Colonic mucosa (tissue), 4 donors: ENCODE measurements at regions not wholly inside any gene's neighbourhood (a gene's known extent, or its start where the extent isn't known, plus 50 kb on each side); places are given as distances from the start of the nearest gene placed in this dataset.

Source experiments
- DNase-seq: peaks from one replicate; pipeline ENCODE4 v3.0.0-alpha.2; 2020
- H3K27ac ChIP-seq: fragments of 200-600 bp; one replicate; pipeline ENCODE4 v1.8.0; 2021
- H3K27me3 ChIP-seq: fragments of 200-600 bp; one replicate; pipeline ENCODE4 v1.8.0; 2021
- H3K36me3 ChIP-seq: fragments of 200-600 bp; one replicate; pipeline ENCODE4 v1.8.0; 2021
- H3K4me1 ChIP-seq: fragments of 200-600 bp; one replicate; pipeline ENCODE4 v1.8.0; 2021; ENCODE audit warnings: mild to moderate bottlenecking
- H3K4me3 ChIP-seq: fragments of 200-600 bp; one replicate; pipeline ENCODE4 v1.8.0; 2021
- H3K9ac ChIP-seq, 2 donors: one replicate each; pipeline ENCODE4 v1.7.0; 2013; ENCODE audit warnings: control low read depth in 2 of 2, low read depth in 2 of 2, low read length in 2 of 2
- H3K9me3 ChIP-seq: fragments of 200-600 bp; one replicate; pipeline ENCODE4 v1.8.0; 2021
- CTCF ChIP-seq: fragments of 200-600 bp; IDR thresholded peaks from one replicate; pipeline ENCODE4 v1.8.0; 2022; ENCODE audit warnings: antibody characterized with exemption, mild to moderate bottlenecking
- intact Hi-C: fragments of 100-400 bp; cut with DNase I; formaldehyde crosslinking; loops from one replicate; pipeline ENCODE4 v1.14.1; 2022
- donor health status: healthy.
- donor health status: DM: no; HTN: no; CAD: no.
- donor health status: DM: no; HTN: no; CAD: no.

- intact Hi-C loops: no loop called here
- no peak for DNase-seq
- no peak for TF ChIP-seq CTCF
These were observed 73.6 kb upstream of the DAB2 start for GRCh38 chr5:39498278-39498952.

GRCh38 chr5:39497322-39497721 lies 72.5 kb upstream of the DAB2 start:
- intact Hi-C loops: no loop called here

More at GRCh38 chr5:39498278-39498952, 73.6 kb upstream of the DAB2 start:
- H3K9me3 ChIP-seq: no peaks in the 10 kb centered on the region
- peaks cover 4% of the 10 kb centered on the region for H3K4me1 ChIP-seq
- H3K4me3 ChIP-seq: no peak overlapping the region
- no peak overlapping the region for H3K27ac ChIP-seq
- no peaks in the 10 kb centered on the region for H3K27me3 ChIP-seq
- no peak overlapping the region for H3K9ac ChIP-seq
- no peaks in the 10 kb centered on the region for H3K36me3 ChIP-seq

GRCh38 chr5:39495227-39495626 lies 70.4 kb upstream of the DAB2 start:
- no peak for DNase-seq
- no peak overlapping the region for H3K4me3 ChIP-seq
- no peaks in the 10 kb centered on the region for H3K36me3 ChIP-seq
- H3K4me1 ChIP-seq: no peaks in the 10 kb centered on the region
- H3K9me3 ChIP-seq: no peaks in the 10 kb centered on the region
- intact Hi-C loops: no loop called here
- H3K27ac ChIP-seq: no peak overlapping the region
- no peak for TF ChIP-seq CTCF
- no peaks in the 10 kb centered on the region for H3K27me3 ChIP-seq
- H3K9ac ChIP-seq: no peak overlapping the region

More at GRCh38 chr5:39497322-39497721, 72.5 kb upstream of the DAB2 start:
- peaks cover 3% of the 10 kb centered on the region for H3K4me1 ChIP-seq
- TF ChIP-seq CTCF: no peak
- no peaks in the 10 kb centered on the region for H3K36me3 ChIP-seq
- DNase-seq: no peak
- H3K27me3 ChIP-seq: no peaks in the 10 kb centered on the region
- H3K4me3 ChIP-seq: no peak overlapping the region
- H3K9ac ChIP-seq: no peak overlapping the region
- no peak overlapping the region for H3K27ac ChIP-seq
- H3K9me3 ChIP-seq: no peaks in the 10 kb centered on the region

- DNase-seq: no peak
- Histone ChIP-seq H3K9ac (no peak overlapping the region), H3K4me3 (no peak overlapping the region), H3K27ac (no peak overlapping the region), H3K9me3 (no peaks in the 10 kb centered on the region), H3K27me3 (no peaks in the 10 kb centered on the region), H3K36me3 (no peaks in the 10 kb centered on the region), H3K4me1 (no peaks in the 10 kb centered on the region)
- no peak for TF ChIP-seq CTCF
- intact Hi-C loops: no loop called here
These were observed 69.8 kb upstream of the DAB2 start for GRCh38 chr5:39494534-39494933.

GRCh38 chr5:39494107-39494510 lies 69.3 kb upstream of the DAB2 start:
- intact Hi-C loops: no loop called here
- no peak overlapping the region for H3K9ac ChIP-seq

More at GRCh38 chr5:39494107-39494510, 69.3 kb upstream of the DAB2 start:
- H3K4me1 ChIP-seq: no peaks in the 10 kb centered on the region
- no peak overlapping the region for H3K27ac ChIP-seq
- no peak overlapping the region for H3K4me3 ChIP-seq
- H3K9me3 ChIP-seq: no peaks in the 10 kb centered on the region
- no peaks in the 10 kb centered on the region for H3K27me3 ChIP-seq
- TF ChIP-seq CTCF: no peak
- DNase-seq: no peak
- H3K36me3 ChIP-seq: no peaks in the 10 kb centered on the region
